ENCODE measurements at regions not wholly inside any gene's neighbourhood (a gene's known extent, or its start where the extent isn't known, plus 50 kb on each side); places are given as distances from the start of the nearest gene placed in this dataset.

- peak; percentile 87 for TF ChIP-seq CTCF (conservative IDR thresholded peaks at IDR 0.05)
- TF ChIP-seq EZH2 (IDR thresholded peaks at IDR 0.05; ENCODE audit: low read depth) = no peak
Measured at GRCh38 chr11:97140885-97141494, 751.2 kb downstream of the JRKL start.

Data from PC-9 (cell line).